ENCODE measurements at regions not wholly inside any gene's neighbourhood (a gene's known extent, or its start where the extent isn't known, plus 50 kb on each side); places are given as distances from the start of the nearest gene placed in this dataset.

DNA sequence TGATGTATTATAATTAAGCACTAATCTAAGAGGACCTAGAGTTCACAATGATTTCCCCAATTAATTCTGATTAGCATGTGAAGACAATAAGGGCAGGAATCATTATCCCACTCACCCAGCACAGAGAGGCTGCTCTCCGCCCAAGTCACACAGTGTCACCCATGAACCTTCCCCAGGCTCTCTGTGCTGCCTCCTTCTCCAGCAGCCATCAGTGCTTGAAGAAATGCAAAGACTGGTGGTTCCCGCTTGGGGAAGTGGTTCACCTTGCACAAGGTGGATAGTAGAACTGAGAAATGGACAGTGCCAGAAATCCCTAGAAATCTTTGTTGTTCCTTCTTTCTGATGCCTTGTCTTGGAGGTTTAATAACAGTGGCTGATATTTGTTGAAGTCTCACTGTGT is 401.3 kb downstream of the QKI start:
- no peaks in the 10 kb centered on the region for H3K9me3 ChIP-seq (ENCODE audit: control insufficient read depth in 2 of 2, low read length in 2 of 2)
- H3K36me3 ChIP-seq (ENCODE audit: control insufficient read depth in 2 of 2, insufficient read depth in 2 of 2, low read length in 2 of 2), result no peaks in the 10 kb centered on the region
- no peak overlapping the region for H3K27ac ChIP-seq (ENCODE audit: low read length)

GRCh38 chr6:163814494-163815364 is 400.2 kb downstream of the QKI start:
- Histone ChIP-seq H3K27me3 (ENCODE audit: control insufficient read depth in 1 of 2, insufficient read depth in 2 of 2, low read length in 2 of 2) (no peaks in the 10 kb centered on the region), H3K9me3 (ENCODE audit: control insufficient read depth in 2 of 2, low read length in 2 of 2) (no peaks in the 10 kb centered on the region), H3K9ac (ENCODE audit: low read length in 2 of 2) (no peak overlapping the region), H3K4me3 (ENCODE audit: low read length in 2 of 2) (no peak overlapping the region), H3K4me1 (ENCODE audit: control insufficient read depth, insufficient read depth, low read length) (no peaks in the 10 kb centered on the region), H3K36me3 (ENCODE audit: control insufficient read depth in 2 of 2, insufficient read depth in 2 of 2, low read length in 2 of 2) (no peaks in the 10 kb centered on the region), H3K27ac (ENCODE audit: low read length) (no peak overlapping the region)

More for the DNA sequence above, 401.3 kb downstream of the QKI start:
- Histone ChIP-seq H3K9ac (ENCODE audit: low read length in 2 of 2) (no peak overlapping the region), H3K27me3 (ENCODE audit: control insufficient read depth in 1 of 2, insufficient read depth in 2 of 2, low read length in 2 of 2) (no peaks in the 10 kb centered on the region), H3K4me1 (ENCODE audit: control insufficient read depth, insufficient read depth, low read length) (no peaks in the 10 kb centered on the region), H3K4me3 (ENCODE audit: low read length in 2 of 2) (no peak overlapping the region)

GRCh38 chr6:163813979-163814493 is 399.5 kb downstream of the QKI start:
- H3K36me3 ChIP-seq (ENCODE audit: control insufficient read depth in 2 of 2, insufficient read depth in 2 of 2, low read length in 2 of 2), result no peaks in the 10 kb centered on the region
- H3K4me1 ChIP-seq (ENCODE audit: control insufficient read depth, insufficient read depth, low read length), result no peaks in the 10 kb centered on the region
- no peak overlapping the region for H3K4me3 ChIP-seq (ENCODE audit: low read length in 2 of 2)
- no peaks in the 10 kb centered on the region for H3K27me3 ChIP-seq (ENCODE audit: control insufficient read depth in 1 of 2, insufficient read depth in 2 of 2, low read length in 2 of 2)
- no peak overlapping the region for H3K27ac ChIP-seq (ENCODE audit: low read length)
- no peak overlapping the region for H3K9ac ChIP-seq (ENCODE audit: low read length in 2 of 2)
- no peaks in the 10 kb centered on the region for H3K9me3 ChIP-seq (ENCODE audit: control insufficient read depth in 2 of 2, low read length in 2 of 2)

GRCh38 chr6:163811317-163811716 is 396.8 kb downstream of the QKI start:
- Histone ChIP-seq H3K27me3 (ENCODE audit: control insufficient read depth in 1 of 2, insufficient read depth in 2 of 2, low read length in 2 of 2) (no peaks in the 10 kb centered on the region), H3K9ac (ENCODE audit: low read length in 2 of 2) (no peak overlapping the region), H3K27ac (ENCODE audit: low read length) (no peak overlapping the region), H3K4me1 (ENCODE audit: control insufficient read depth, insufficient read depth, low read length) (no peaks in the 10 kb centered on the region), H3K4me3 (ENCODE audit: low read length in 2 of 2) (no peak overlapping the region), H3K9me3 (ENCODE audit: control insufficient read depth in 2 of 2, low read length in 2 of 2) (no peaks in the 10 kb centered on the region), H3K36me3 (ENCODE audit: control insufficient read depth in 2 of 2, insufficient read depth in 2 of 2, low read length in 2 of 2) (no peaks in the 10 kb centered on the region)

DNA sequence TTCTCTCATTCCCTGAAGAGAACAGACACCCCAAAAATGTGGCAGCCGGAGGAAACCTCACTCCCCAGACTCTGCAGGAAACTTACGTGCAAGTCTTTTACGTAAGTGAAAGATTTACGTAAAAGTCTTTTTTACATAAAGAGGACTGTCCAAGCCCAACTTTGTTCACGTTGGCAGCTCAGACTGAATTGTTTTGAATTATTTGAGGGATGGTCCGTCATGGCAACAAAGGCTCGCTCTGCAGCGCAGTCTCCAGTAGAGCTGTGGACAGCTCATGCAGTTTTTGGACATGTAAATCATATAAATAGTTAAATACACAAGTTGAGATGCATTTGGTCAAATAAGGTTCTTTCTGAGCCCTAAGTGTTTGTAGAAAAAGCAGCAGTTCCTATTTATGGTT is 394.8 kb downstream of the QKI start:
- Histone ChIP-seq H3K27me3 (ENCODE audit: control insufficient read depth in 1 of 2, insufficient read depth in 2 of 2, low read length in 2 of 2) (no peaks in the 10 kb centered on the region), H3K4me1 (ENCODE audit: control insufficient read depth, insufficient read depth, low read length) (no peaks in the 10 kb centered on the region), H3K4me3 (ENCODE audit: low read length in 2 of 2) (no peak overlapping the region), H3K9me3 (ENCODE audit: control insufficient read depth in 2 of 2, low read length in 2 of 2) (no peaks in the 10 kb centered on the region), H3K27ac (ENCODE audit: low read length) (no peak overlapping the region), H3K9ac (ENCODE audit: low read length in 2 of 2) (no peak overlapping the region), H3K36me3 (ENCODE audit: control insufficient read depth in 2 of 2, insufficient read depth in 2 of 2, low read length in 2 of 2) (no peaks in the 10 kb centered on the region)

DNA sequence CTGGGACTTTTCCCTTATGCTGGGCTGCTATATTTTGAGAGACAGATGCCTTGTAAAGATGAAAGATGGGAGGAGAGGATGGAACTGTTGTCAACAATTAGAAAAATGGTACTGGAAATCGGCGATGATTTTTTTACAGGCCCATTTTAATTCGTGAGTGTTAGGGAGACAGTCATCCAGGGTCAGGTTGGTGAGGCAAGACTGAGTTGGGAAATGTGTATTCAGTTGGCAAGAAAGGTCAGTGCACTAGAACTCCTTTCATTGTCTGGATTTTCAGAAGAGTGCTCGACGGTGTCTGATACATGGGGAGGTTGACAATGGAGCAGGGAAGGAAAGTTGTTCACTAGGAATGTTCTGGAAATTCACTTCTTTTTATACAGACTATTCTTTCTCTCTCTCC is 394.4 kb downstream of the QKI start:
- H3K4me1 ChIP-seq (ENCODE audit: control insufficient read depth, insufficient read depth, low read length), result no peaks in the 10 kb centered on the region
- H3K4me3 ChIP-seq (ENCODE audit: low read length in 2 of 2), result no peak overlapping the region
- no peaks in the 10 kb centered on the region for H3K9me3 ChIP-seq (ENCODE audit: control insufficient read depth in 2 of 2, low read length in 2 of 2)
- no peak overlapping the region for H3K9ac ChIP-seq (ENCODE audit: low read length in 2 of 2)
- no peaks in the 10 kb centered on the region for H3K36me3 ChIP-seq (ENCODE audit: control insufficient read depth in 2 of 2, insufficient read depth in 2 of 2, low read length in 2 of 2)
- no peaks in the 10 kb centered on the region for H3K27me3 ChIP-seq (ENCODE audit: control insufficient read depth in 1 of 2, insufficient read depth in 2 of 2, low read length in 2 of 2)
- no peak overlapping the region for H3K27ac ChIP-seq (ENCODE audit: low read length)

- H3K4me1 ChIP-seq (ENCODE audit: control insufficient read depth, insufficient read depth, low read length), result no peaks in the 10 kb centered on the region
- no peaks in the 10 kb centered on the region for H3K36me3 ChIP-seq (ENCODE audit: control insufficient read depth in 2 of 2, insufficient read depth in 2 of 2, low read length in 2 of 2)
- no peaks in the 10 kb centered on the region for H3K27me3 ChIP-seq (ENCODE audit: control insufficient read depth in 1 of 2, insufficient read depth in 2 of 2, low read length in 2 of 2)
- no peak overlapping the region for H3K4me3 ChIP-seq (ENCODE audit: low read length in 2 of 2)
- no peak overlapping the region for H3K27ac ChIP-seq (ENCODE audit: low read length)
- no peak overlapping the region for H3K9ac ChIP-seq (ENCODE audit: low read length in 2 of 2)
- no peaks in the 10 kb centered on the region for H3K9me3 ChIP-seq (ENCODE audit: control insufficient read depth in 2 of 2, low read length in 2 of 2)
Observed at GRCh38 chr6:163808231-163808630, 393.7 kb downstream of the QKI start.

DNA sequence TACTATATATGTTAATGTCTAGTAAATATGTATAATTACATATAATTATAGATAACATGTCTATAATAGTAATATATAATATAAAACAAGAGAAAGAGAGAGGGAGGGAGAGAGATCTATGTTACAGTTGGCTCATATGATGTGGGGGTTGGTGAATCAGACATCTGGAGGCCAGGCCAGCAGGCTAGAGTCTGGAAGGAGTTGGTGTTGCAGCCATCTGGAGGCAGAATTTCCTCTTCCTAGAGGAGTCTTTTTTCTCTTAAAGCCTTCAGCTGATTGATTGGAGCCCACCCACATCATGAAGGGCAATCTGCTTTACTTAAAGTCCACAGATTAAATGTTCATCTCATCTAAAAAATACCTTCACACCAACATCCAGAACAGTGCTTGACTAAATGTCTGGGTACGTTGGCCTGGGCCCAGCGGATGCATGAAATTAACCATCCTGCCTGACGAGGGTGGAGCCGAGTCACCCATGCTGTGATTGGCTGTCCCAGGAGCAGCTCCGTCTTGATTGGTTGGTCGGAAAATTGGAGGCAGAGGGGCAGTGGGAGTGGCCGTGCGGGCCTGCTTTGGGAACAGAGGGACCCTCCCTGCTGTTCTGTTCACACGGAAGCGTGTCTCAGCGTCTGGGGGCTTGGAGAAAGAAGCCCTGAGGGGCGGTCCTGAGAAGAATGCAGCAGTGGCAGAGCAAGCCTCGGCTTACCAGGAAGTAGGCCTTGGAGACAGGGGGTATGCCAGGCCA is 392.4 kb downstream of the QKI start:
- Histone ChIP-seq H3K4me3 (ENCODE audit: low read length in 2 of 2) (no peak overlapping the region), H3K4me1 (ENCODE audit: control insufficient read depth, insufficient read depth, low read length) (no peaks in the 10 kb centered on the region), H3K9ac (ENCODE audit: low read length in 2 of 2) (no peak overlapping the region), H3K27ac (ENCODE audit: low read length) (no peak overlapping the region), H3K9me3 (ENCODE audit: control insufficient read depth in 2 of 2, low read length in 2 of 2) (no peaks in the 10 kb centered on the region), H3K27me3 (ENCODE audit: control insufficient read depth in 1 of 2, insufficient read depth in 2 of 2, low read length in 2 of 2) (no peaks in the 10 kb centered on the region), H3K36me3 (ENCODE audit: control insufficient read depth in 2 of 2, insufficient read depth in 2 of 2, low read length in 2 of 2) (no peaks in the 10 kb centered on the region)

GRCh38 chr6:163804991-163805390 is 390.5 kb downstream of the QKI start:
- Histone ChIP-seq H3K9ac (ENCODE audit: low read length in 2 of 2) (no peak overlapping the region), H3K4me1 (ENCODE audit: control insufficient read depth, insufficient read depth, low read length) (no peaks in the 10 kb centered on the region), H3K27me3 (ENCODE audit: control insufficient read depth in 1 of 2, insufficient read depth in 2 of 2, low read length in 2 of 2) (no peaks in the 10 kb centered on the region), H3K4me3 (ENCODE audit: low read length in 2 of 2) (no peak overlapping the region), H3K9me3 (ENCODE audit: control insufficient read depth in 2 of 2, low read length in 2 of 2) (no peaks in the 10 kb centered on the region), H3K36me3 (ENCODE audit: control insufficient read depth in 2 of 2, insufficient read depth in 2 of 2, low read length in 2 of 2) (no peaks in the 10 kb centered on the region), H3K27ac (ENCODE audit: low read length) (no peak overlapping the region)

- H3K36me3 ChIP-seq (ENCODE audit: control insufficient read depth in 2 of 2, insufficient read depth in 2 of 2, low read length in 2 of 2), result no peaks in the 10 kb centered on the region
- H3K27me3 ChIP-seq (ENCODE audit: control insufficient read depth in 1 of 2, insufficient read depth in 2 of 2, low read length in 2 of 2), result no peaks in the 10 kb centered on the region
- no peaks in the 10 kb centered on the region for H3K9me3 ChIP-seq (ENCODE audit: control insufficient read depth in 2 of 2, low read length in 2 of 2)
- no peak overlapping the region for H3K27ac ChIP-seq (ENCODE audit: low read length)
- no peak overlapping the region for H3K4me3 ChIP-seq (ENCODE audit: low read length in 2 of 2)
- H3K4me1 ChIP-seq (ENCODE audit: control insufficient read depth, insufficient read depth, low read length), result no peaks in the 10 kb centered on the region
- no peak overlapping the region for H3K9ac ChIP-seq (ENCODE audit: low read length in 2 of 2)
Observed at GRCh38 chr6:163802267-163802666, 387.7 kb downstream of the QKI start.

All from stomach smooth muscle (tissue), 2 donors.